NCI-H1694 (cell line): ENCODE measurements at regions not wholly inside any gene's neighbourhood (a gene's known extent, or its start where the extent isn't known, plus 50 kb on each side); places are given as distances from the start of the nearest gene placed in this dataset.
"Not testable (repeated sequence)": the region's sequence is repeated elsewhere in the genome, so short reads cannot be mapped to it uniquely, and the experiment has no call there.

Source experiments
- DNase-seq: peaks from one replicate; lab custom pipeline; 2025; lab: John Stamatoyannopoulos, UW

- DNase-seq = no peak
Measured at GRCh38 chr2:8558096-8558495, 123.8 kb upstream of the ID2 start.

GRCh38 chr2:8558956-8559355 is 122.9 kb upstream of the ID2 start:
- DNase-seq = no peak

DNA sequence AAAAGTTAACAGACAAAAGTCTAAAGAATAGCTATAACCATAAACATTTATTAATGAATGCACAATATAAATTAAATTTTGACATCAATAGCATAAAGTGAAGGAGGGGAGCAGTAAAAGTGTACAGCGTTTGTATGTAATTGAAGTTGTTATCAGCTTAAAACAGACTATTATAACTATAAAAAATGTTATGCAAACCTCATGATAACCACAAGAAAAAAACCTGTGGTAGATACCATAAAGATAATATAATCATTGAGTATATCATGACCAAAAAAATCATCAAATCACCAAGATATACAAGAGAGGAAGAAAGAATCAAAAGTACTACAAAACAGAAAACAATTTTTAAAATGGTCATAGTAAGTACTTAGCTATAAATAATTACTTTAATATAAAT is 122.1 kb upstream of the ID2 start:
- no peak for DNase-seq

DNA sequence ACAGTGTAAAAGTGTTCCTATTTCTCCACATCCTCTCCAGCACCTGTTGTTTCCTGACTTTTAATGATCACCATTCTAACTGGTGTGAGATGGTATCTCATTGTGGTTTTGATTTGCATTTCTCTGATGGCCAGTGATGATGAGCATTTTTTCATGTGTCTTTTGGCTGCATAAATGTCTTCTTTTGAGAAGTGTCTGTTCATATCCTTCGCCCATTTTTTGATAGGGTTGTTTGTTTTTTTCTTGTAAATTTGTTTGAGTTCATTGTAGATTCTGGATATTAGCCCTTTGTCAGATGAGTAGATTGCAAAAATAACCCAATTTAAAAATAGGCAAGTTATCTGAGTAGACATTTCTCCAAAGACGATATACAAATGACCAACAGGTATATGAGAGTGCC is 120.2 kb upstream of the ID2 start:
- not testable (repeated sequence) for DNase-seq

- no peak for DNase-seq
Measured at GRCh38 chr2:8563814-8564474, 117.9 kb upstream of the ID2 start.

GRCh38 chr2:8564475-8564874 is 117.4 kb upstream of the ID2 start:
- no peak for DNase-seq

DNA sequence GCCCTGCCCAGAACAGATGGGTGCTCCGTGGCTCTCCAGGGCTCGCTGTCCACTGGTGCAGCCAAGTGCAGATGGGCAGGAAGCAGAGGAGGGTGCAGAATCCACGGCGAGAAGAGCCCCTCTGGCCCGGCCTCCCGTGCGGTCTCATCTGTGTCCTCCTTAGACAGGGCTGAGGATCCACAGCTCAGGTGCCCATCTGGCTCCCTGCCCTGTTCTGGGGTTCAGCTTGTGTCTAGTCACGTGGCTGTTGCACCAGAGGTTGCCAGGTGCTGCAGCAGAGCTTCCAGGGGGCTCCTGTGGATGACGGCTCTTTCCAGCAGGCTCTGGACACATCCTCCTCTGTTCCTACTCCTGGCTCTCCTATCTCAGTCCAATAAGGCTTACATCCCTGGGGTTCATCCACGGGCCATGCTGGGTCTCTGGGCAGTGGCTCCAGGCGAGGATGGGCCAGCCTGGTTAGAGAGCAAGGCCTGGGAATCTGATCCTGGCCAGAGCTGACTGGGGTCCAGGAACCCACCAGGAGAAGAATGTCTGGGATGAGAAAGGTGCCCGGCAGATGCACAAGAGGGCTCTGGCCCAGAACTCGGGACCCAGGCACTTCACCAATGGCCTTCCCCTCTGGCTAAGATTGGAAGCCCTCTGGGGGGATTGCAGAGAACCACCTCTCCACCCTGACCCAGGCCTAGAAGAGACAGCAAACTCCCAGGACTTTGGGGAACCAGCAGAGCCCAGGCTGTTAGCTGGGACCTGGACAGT is 116.3 kb upstream of the ID2 start:
- no peak for DNase-seq

DNA sequence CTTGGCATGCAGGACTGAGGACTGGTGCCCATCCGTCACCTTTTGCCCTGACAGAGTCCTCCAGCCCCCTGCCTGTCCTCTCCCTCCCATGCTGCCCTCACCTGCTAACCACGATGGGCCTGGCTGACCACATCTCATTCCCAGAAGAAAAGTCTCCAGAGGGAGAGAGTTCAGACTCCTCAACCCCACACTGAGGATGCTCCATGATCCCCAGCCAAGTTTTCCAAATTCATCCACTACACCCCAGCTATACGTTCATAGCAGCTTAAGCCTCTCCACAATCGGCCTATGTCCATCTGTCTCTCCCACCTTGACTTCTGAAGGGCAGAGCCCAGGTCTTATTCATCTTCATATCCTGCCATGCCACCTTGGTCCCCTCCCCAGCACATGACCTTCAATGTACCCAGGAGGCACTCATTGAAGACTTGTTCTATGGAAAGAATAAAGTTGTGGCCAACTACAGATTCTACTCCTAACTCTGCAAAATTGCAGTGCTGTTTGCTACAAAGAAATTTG is 115.6 kb upstream of the ID2 start:
- no peak for DNase-seq

DNA sequence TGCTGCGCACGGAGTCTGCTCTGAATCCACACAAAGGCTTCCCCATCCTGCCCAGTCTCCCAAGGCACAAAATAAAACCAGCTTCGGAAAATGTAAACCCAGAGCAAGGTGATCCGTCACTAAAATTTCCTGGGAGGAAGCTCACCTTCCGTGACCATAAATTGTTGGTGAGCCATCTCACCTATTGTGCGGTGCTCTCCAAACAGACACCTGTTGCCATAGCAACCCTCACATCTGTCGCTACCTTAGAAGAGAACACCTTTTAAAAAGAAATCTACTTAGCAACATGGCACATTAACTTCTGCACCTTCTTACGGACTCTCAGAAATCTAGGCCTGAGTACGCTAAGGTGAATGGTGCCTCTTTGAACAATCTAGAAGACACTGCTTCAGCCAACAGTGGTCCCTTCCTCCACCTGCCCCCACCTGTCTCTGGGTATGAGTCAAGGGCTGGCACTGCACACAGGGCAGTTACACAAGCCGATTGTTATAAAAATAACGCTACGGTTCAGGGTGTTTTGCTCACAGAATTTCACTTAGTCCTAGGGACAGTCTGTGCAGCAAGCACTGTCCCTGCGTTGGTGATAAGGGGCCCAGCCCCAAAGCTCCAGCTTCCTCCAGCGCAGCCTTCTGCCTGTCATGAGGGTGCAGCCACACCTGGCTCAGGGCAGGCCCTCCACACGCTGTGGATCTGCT is 114.9 kb upstream of the ID2 start:
- no peak for DNase-seq

DNA sequence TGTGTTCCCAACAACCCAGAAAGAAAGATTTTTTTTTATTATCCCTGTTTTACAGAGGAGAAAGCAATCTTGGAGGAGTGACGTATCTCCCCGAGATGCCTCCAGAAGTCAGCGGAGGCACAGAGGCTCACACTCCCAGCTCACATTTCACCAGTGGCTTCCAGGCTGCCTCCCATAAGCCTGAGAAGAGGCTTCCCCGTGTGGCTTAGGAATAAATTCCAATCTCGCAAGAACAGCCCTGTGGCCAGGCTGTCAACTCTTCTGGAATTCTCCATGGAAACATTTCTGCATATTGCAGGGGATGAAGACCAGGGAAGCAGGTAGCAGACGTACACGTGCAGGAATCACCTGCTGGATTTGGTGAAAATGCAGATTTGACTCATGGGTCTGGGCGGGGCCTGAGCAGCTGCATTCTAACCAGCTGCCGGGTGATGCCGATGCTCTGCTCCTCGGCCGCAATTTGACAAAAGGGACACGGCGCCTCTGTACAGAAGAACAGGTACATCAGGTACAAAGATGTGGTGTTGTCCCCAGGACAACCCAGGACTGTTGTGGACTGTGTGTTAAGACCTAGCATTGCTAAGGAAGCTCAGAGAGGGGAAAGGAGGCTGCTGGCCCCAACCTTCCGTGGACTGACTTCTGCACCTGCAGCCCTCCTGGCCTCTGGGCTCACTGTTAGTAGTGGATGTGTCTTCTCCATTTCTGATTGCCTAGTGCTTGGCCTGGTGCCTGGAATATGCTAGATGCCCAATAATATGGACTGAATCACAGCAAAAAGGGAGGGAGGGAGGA is 114.2 kb upstream of the ID2 start:
- no peak for DNase-seq

DNA sequence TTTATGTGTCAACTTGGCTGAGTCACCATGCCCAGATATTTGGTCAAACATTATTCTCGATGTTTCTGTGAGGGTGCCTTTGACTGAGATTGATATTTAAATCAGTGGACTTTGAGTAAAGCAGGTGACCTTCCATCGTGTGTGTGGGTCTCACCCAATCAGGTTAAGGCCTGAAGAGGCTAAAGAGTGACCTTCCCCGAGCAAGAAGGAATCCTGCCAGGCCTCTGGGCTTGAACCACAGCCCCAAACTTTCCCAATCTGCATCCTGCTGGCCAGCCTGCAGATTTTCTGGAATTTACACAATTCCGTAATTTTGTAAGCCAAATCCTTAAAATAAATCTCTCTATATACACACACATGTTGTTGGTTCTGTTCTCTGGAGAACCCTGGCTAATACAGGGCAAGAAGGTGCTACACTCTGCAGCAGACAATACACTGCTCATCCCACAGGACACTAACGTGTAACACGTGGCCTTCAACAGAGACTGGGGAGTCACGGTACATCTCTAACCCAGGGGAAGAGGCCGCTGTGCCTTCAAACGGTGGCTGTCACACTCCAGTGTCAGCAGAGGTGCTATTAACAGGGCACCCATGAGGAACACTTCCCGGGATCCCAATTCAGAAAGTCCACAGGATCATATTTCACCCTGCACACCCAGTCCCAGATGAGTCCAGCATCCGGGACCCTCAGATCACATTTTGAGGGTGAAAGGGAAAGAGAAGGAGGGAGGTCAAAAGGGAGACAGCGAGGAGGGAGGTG is 113.1 kb upstream of the ID2 start:
- no peak for DNase-seq

DNA sequence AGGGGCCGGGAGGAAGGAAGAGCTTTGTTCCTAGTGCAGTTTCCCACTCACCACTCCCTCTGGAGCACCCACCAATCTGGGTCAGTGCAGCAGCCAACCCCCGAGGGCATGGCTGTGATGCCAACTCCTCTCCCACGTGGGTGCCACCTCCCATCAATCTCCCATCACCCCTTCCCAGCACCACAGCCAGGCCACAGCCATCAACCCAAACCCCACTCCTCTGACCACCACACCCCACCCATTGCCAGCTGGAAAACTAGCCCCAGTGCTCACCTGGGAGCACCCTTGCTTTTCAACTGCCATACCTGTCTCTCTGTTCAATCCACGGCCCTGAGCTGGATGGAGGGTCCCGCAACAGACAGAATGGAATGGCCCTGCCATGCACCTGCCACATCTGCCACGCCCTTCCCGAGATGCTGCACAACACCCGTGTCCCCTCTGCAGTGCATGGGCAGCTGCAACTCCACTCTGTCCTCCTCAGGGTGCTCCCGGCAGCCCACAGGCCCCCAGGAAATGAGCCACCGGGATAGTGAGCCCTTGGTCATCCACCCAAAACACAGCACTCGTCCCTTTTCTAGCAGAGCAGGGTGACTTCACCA is 112.4 kb upstream of the ID2 start:
- no peak for DNase-seq

GRCh38 chr2:8570637-8571036 is 111.2 kb upstream of the ID2 start:
- no peak for DNase-seq

DNA sequence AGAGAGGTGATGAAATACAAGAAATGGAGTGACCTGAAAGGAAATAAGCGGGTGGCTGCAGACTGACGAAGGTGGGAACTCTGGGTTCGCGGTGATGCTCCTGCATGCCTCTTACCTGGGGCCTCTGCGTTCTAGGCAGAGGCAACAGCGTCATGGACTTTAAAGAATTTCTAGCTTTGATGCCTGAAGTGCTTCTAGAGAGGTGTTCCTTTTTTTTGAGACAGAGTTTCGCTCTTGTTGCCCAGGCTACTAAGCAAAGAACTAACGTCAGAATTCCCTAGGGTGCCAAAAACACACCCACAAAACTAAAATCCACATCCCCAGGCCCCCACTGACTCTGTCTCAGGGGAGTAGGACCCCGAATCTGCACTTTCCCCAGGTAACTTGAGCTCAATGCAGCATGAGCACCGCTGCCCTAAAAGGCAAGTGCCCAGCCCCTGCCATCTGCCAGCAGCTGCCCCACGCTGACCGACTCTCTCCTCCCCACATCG is 110.5 kb upstream of the ID2 start:
- no peak for DNase-seq

DNA sequence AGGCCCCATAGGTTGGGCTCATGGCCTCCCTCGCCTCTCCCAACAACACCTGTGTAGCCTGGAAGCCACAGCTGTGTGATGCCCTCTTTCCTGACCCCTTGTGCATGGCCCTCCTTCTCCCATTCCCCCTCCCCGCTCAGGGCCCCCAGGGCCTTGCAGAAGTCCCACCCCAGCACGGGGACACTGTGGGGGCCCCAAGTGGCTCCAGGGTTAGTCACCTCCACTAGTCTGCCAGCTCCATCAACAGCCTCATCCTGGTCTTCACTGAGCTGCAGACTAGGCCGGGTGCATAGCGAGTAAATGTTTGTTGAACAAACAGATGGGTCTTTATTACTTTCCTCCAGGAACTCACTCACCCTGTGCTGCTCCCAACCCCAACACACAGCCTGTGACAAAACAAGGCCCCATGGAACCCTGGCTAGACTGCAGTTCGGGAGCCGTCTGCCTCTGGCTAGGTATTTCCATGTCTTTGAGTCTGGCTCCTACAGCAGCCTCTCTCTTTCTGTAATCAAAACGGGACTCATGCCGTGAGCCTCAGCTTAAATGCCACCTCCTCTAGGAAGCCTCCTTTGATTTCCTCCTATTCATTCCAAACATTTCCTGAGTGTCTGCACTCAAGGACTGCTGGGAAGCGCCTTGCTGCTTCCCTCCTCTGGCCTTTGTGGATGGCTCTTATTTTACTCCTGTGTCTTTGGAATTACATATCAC is 109.9 kb upstream of the ID2 start:
- DNase-seq = no peak

DNA sequence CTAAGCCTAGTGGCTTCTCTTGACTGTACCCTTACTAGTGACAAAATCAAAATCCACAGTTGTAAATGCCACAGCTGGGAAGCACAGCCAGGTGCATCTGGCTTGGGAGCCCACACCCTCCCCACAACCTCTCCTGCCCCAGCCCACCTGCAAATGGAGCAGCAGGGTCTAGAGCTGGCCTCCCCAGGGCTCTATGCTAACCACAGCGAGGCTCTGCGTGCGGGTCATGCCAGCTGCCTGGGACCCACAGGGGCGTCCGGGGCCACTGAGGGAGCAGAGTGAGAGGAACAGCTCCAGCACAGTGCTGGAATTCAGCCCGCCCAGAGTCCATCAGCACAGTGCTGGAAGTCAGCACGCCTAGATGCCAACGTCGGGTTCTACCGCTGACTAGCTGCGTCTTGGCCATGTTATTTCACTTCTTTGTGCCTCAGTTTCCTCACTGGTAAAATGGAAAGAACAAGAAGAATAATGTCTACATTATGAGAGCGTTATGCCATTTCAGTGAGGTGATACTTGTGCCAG is 109.1 kb upstream of the ID2 start:
- DNase-seq = no peak

GRCh38 chr2:8573234-8573941 is 108.5 kb upstream of the ID2 start:
- no peak for DNase-seq

DNA sequence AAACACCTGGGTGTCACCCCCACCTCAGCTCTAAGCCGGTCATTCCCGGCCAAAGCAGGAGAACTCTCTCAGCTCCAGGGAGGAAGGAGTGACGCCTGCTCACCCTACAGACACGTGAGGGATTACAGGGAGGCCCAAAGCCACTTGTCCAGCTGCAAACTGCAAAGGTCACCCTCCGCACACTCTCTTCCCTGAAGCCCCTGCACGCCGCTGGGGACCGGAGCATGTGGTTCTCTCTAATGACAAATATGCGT is 108.0 kb upstream of the ID2 start:
- no peak for DNase-seq

DNA sequence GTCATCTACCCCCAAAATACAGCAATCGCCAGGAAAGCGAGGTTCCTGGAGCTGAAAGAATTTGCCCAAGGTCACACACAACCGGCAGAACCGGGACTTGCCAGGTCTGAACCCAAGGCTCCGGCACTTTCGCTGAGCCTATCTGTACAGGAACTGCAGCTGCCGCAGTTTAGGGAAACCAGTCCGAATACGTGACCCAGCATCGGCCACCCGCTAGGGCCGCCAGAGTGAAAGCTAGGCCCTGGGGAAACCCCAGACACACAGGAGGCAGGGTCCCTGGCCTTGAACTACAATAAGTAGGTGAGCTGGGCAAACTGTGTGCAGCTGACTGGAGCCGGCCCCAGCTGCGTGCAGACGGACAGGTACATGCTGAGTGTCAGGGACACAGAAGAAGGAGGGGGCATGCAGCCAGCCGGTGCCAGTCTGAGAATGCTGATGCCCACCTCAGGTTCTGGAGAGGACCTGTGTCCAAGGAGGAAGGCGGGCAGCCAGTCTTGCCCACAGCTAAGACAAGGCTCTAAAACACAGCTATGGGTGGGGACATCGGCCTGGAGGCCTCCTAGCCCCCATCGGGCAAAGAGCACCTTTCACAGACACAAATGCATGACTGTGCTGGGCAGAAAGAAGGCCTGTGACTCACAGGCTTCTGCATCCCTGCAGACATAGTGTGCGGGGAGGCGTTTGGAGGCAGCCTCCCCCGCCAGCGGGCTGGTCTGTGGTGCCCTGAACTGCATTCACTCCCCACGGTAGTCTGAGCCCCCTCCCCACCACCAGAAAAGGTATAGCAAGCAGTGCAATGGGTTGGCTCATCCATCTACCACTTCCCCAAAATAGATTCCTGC is 107.4 kb upstream of the ID2 start:
- DNase-seq = no peak
